ENCODE measurements at regions not wholly inside any gene's neighbourhood (a gene's known extent, or its start where the extent isn't known, plus 50 kb on each side); places are given as distances from the start of the nearest gene placed in this dataset.

DNA sequence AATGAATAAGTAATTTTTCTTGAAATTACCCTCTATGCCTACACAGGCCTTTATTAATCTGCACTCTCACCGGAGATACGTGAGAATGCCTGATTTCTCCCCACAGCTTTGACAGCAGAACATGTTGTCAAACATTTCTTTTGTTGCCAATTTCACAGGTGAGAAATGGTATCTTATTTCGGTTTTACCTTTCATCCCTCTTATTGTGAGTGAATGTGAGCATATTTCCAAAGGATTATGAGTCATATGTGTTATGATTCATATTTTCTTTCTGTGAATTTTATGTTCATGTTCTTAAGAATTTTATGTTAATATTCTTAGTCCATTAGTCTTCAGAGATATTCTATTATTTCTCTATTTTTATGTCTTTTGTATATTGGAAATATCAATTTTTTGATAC lies 965.1 kb downstream of the CCSER2 start:
- TF ChIP-seq POLR2A (IDR thresholded peaks at IDR 0.05) = no peak
- TF ChIP-seq, protein P1, sequence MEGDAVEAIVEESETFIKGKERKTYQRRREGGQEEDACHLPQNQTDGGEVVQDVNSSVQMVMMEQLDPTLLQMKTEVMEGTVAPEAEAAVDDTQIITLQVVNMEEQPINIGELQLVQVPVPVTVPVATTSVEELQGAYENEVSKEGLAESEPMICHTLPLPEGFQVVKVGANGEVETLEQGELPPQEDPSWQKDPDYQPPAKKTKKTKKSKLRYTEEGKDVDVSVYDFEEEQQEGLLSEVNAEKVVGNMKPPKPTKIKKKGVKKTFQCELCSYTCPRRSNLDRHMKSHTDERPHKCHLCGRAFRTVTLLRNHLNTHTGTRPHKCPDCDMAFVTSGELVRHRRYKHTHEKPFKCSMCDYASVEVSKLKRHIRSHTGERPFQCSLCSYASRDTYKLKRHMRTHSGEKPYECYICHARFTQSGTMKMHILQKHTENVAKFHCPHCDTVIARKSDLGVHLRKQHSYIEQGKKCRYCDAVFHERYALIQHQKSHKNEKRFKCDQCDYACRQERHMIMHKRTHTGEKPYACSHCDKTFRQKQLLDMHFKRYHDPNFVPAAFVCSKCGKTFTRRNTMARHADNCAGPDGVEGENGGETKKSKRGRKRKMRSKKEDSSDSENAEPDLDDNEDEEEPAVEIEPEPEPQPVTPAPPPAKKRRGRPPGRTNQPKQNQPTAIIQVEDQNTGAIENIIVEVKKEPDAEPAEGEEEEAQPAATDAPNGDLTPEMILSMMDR (IDR thresholded peaks at IDR 0.05) = no peak

Data from lower leg skin (tissue), 3 donors.